Omental fat pad (tissue), 3 donors: ENCODE measurements at regions not wholly inside any gene's neighbourhood (a gene's known extent, or its start where the extent isn't known, plus 50 kb on each side); places are given as distances from the start of the nearest gene placed in this dataset.

ENCODE experiments used
- ATAC-seq: fragments of 150-250 bp; one replicate; pipeline ENCODE4 v1.9.1; 2016; ENCODE audit warnings: mild to moderate bottlenecking, moderate library complexity; ENCODE audit not compliant: low FRiP score
- DNase-seq: peaks from one replicate; pipeline ENCODE4 v3.0.0-alpha.2; 2019; ENCODE audit warnings: low spot score
- CTCF ChIP-seq, 3 donors: fragments of 450-650 bp; IDR thresholded peaks; one replicate each; pipeline ENCODE4 v1.5.1; 2016 to 2017; ENCODE audit warnings: antibody characterized with exemption in 3 of 3, mild to moderate bottlenecking in 3 of 3, moderate library complexity in 2 of 3

GRCh38 chr2:176565641-176566323 lies 296.5 kb downstream of the MTX2 start:
- no peak for ATAC-seq
- DNase-seq = no peak

GRCh38 chr2:176566496-176566895 lies 297.3 kb downstream of the MTX2 start:
- TF ChIP-seq CTCF (IDR thresholded peaks at IDR 0.05) = no peak
- DNase-seq (no peak), ATAC-seq (no peak)

More at GRCh38 chr2:176565641-176566323, 296.5 kb downstream of the MTX2 start:
- no peak for TF ChIP-seq CTCF (IDR thresholded peaks at IDR 0.05)

- ATAC-seq (no peak), DNase-seq (no peak)
- TF ChIP-seq CTCF (IDR thresholded peaks at IDR 0.05) = no peak
Measured at GRCh38 chr2:176566961-176567360, 297.7 kb downstream of the MTX2 start.

- TF ChIP-seq CTCF (IDR thresholded peaks at IDR 0.05) = no peak
- DNase-seq (no peak), ATAC-seq (no peak)
Measured at GRCh38 chr2:176567361-176567760, 298.1 kb downstream of the MTX2 start.

GRCh38 chr2:176569574-176569973 lies 300.3 kb downstream of the MTX2 start:
- DNase-seq (no peak), ATAC-seq (no peak)
- no peak for TF ChIP-seq CTCF (IDR thresholded peaks at IDR 0.05)

GRCh38 chr2:176573612-176574483 lies 304.6 kb downstream of the MTX2 start:
- DNase-seq = no peak
- no peak for ATAC-seq
- no peak for TF ChIP-seq CTCF (IDR thresholded peaks at IDR 0.05)
